ENCODE measurements at regions not wholly inside any gene's neighbourhood (a gene's known extent, or its start where the extent isn't known, plus 50 kb on each side); places are given as distances from the start of the nearest gene placed in this dataset.

- TF ChIP-seq, protein P1, sequence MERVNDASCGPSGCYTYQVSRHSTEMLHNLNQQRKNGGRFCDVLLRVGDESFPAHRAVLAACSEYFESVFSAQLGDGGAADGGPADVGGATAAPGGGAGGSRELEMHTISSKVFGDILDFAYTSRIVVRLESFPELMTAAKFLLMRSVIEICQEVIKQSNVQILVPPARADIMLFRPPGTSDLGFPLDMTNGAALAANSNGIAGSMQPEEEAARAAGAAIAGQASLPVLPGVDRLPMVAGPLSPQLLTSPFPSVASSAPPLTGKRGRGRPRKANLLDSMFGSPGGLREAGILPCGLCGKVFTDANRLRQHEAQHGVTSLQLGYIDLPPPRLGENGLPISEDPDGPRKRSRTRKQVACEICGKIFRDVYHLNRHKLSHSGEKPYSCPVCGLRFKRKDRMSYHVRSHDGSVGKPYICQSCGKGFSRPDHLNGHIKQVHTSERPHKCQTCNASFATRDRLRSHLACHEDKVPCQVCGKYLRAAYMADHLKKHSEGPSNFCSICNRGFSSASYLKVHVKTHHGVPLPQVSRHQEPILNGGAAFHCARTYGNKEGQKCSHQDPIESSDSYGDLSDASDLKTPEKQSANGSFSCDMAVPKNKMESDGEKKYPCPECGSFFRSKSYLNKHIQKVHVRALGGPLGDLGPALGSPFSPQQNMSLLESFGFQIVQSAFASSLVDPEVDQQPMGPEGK (CRISPR knock-in tag; IDR thresholded peaks at IDR 0.05; ENCODE audit: borderline replicate concordance) = no peak
- no peak for TF ChIP-seq BACH2 (CRISPR knock-in tag; IDR thresholded peaks at IDR 0.05; ENCODE audit: borderline replicate concordance)
- no peak for TF ChIP-seq ZNF70 (CRISPR knock-in tag; IDR thresholded peaks at IDR 0.05)
- no peak for TF ChIP-seq RARB (CRISPR knock-in tag; IDR thresholded peaks at IDR 0.05)
- TF ChIP-seq, protein P2, sequence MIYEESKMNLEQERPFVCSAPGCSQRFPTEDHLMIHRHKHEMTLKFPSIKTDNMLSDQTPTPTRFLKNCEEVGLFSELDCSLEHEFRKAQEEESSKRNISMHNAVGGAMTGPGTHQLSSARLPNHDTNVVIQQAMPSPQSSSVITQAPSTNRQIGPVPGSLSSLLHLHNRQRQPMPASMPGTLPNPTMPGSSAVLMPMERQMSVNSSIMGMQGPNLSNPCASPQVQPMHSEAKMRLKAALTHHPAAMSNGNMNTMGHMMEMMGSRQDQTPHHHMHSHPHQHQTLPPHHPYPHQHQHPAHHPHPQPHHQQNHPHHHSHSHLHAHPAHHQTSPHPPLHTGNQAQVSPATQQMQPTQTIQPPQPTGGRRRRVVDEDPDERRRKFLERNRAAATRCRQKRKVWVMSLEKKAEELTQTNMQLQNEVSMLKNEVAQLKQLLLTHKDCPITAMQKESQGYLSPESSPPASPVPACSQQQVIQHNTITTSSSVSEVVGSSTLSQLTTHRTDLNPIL (CRISPR knock-in tag; IDR thresholded peaks at IDR 0.05; ENCODE audit: low read depth) = no peak
- no peak for TF ChIP-seq GLIS3 (CRISPR knock-in tag; IDR thresholded peaks at IDR 0.05)
- no peak for TF ChIP-seq ARNTL (CRISPR knock-in tag; IDR thresholded peaks at IDR 0.05; ENCODE audit: borderline replicate concordance, low read depth)
- TF ChIP-seq ZFP30 (CRISPR knock-in tag; IDR thresholded peaks at IDR 0.05) = no peak
- TF ChIP-seq TSHZ2 (CRISPR knock-in tag; IDR thresholded peaks at IDR 0.05) = no peak
- no peak for TF ChIP-seq CSDC2 (CRISPR knock-in tag; IDR thresholded peaks at IDR 0.05)
- TF ChIP-seq PPARA (CRISPR knock-in tag; IDR thresholded peaks at IDR 0.05; ENCODE audit: borderline replicate concordance) = no peak
- TF ChIP-seq SNAI2 (CRISPR knock-in tag; IDR thresholded peaks at IDR 0.05) = no peak
These were observed 128.7 kb downstream of the TSHZ3 start for GRCh38 chr19:31220540-31220939.

All from SK-N-SH treated with all-trans-retinoic acid at 6 μM for 48 hours (cell line).